HuH-7.5 (cell line): ENCODE measurements at regions not wholly inside any gene's neighbourhood (a gene's known extent, or its start where the extent isn't known, plus 50 kb on each side); places are given as distances from the start of the nearest gene placed in this dataset.
"Not testable (repeated sequence)": the region's sequence is repeated elsewhere in the genome, so short reads cannot be mapped to it uniquely, and the experiment has no call there.

Experiments
- DNase-seq: peaks from one replicate; pipeline ENCODE4 v3.0.0; 2011; ENCODE audit warnings: low spot score

GRCh38 chr2:194674043-194674442, 983.0 kb upstream of the SLC39A10 start:
- DNase-seq = no peak

GRCh38 chr2:194672994-194673393, 984.0 kb upstream of the SLC39A10 start:
- no peak for DNase-seq

- no peak for DNase-seq
Measured at GRCh38 chr2:194661431-194661830, 995.6 kb upstream of the SLC39A10 start.

GRCh38 chr2:194639057-194639456, 1018.0 kb upstream of the SLC39A10 start:
- not testable (repeated sequence) for DNase-seq

- no peak for DNase-seq
Measured at GRCh38 chr2:194621945-194622344, 1035.1 kb upstream of the SLC39A10 start.

- no peak for DNase-seq
Measured at GRCh38 chr2:194619366-194619765, 1037.7 kb upstream of the SLC39A10 start.

GRCh38 chr2:194618432-194618831, 1038.6 kb upstream of the SLC39A10 start:
- DNase-seq = no peak

- no peak for DNase-seq
Measured at GRCh38 chr2:194616334-194616733, 1040.7 kb upstream of the SLC39A10 start.

GRCh38 chr2:194610297-194610696, 1046.7 kb upstream of the SLC39A10 start:
- no peak for DNase-seq

GRCh38 chr2:194603429-194603828, 1053.6 kb upstream of the SLC39A10 start:
- no peak for DNase-seq

- DNase-seq = no peak
Measured at GRCh38 chr2:194602750-194603149, 1054.3 kb upstream of the SLC39A10 start.

GRCh38 chr2:194591192-194591591, 1065.8 kb upstream of the SLC39A10 start:
- DNase-seq = no peak

GRCh38 chr2:194587739-194588270, 1069.2 kb upstream of the SLC39A10 start:
- DNase-seq = no peak

GRCh38 chr2:194567661-194568017, 1089.4 kb upstream of the SLC39A10 start:
- DNase-seq = no peak

GRCh38 chr2:194566907-194567660, 1089.9 kb upstream of the SLC39A10 start:
- DNase-seq = no peak

- no peak for DNase-seq
Measured at GRCh38 chr2:194564422-194564821, 1092.6 kb upstream of the SLC39A10 start.

- DNase-seq = no peak
Measured at GRCh38 chr2:194562329-194562728, 1094.7 kb upstream of the SLC39A10 start.

- no peak for DNase-seq
Measured at GRCh38 chr2:194559964-194560363, 1097.1 kb upstream of the SLC39A10 start.

GRCh38 chr2:194559523-194559922, 1097.5 kb upstream of the SLC39A10 start:
- no peak for DNase-seq

- DNase-seq = no peak
Measured at GRCh38 chr2:194557993-194558392, 1099.0 kb upstream of the SLC39A10 start.

- DNase-seq = no peak
Measured at GRCh38 chr2:194556629-194557028, 1100.4 kb upstream of the SLC39A10 start.

- DNase-seq = no peak
Measured at GRCh38 chr2:194553980-194554379, 1103.0 kb upstream of the SLC39A10 start.

GRCh38 chr2:194550702-194551101, 1106.3 kb upstream of the SLC39A10 start:
- no peak for DNase-seq

- DNase-seq = no peak
Measured at GRCh38 chr2:194549387-194549786, 1107.6 kb upstream of the SLC39A10 start.
